ENCODE measurements at regions not wholly inside any gene's neighbourhood (a gene's known extent, or its start where the extent isn't known, plus 50 kb on each side); places are given as distances from the start of the nearest gene placed in this dataset.
A peak's percentile ranks its signal among the peaks of the same experiment; 100 is the strongest.

DNA sequence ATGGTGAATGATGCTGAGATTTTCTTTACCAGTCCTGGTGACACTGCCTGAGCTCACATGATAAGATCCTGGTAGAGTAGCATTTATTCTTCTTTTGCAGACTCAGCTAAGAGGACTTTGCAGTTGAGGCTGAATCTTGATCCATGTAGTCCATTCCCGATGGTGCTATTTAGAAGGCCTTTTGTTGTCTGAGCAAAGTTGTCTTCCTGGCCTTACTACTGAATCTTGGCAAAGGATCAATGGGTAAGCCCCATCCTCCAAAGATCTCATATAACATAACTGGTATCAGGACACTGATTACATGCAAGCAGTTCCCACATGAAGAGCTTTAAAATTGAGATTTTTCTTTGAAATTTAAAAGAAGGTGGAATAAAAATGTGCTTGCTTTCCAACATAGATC lies 291.6 kb downstream of the SOX4 start:
- Mint-ChIP-seq H3K27ac (no peak overlapping the region), H3K9me3 (ENCODE audit: low read depth) (peaks cover 9% of the 10 kb centered on the region), H3K27me3 (no peaks in the 10 kb centered on the region)

GRCh38 chr6:21885532-21886114 lies 292.1 kb downstream of the SOX4 start:
- H3K27ac Mint-ChIP-seq, result no peak overlapping the region
- peaks cover 4% of the 10 kb centered on the region for H3K9me3 Mint-ChIP-seq (ENCODE audit: low read depth)
- no peak overlapping the region for H3K4me3 Mint-ChIP-seq (ENCODE audit: low read depth)
- DNase-seq (ENCODE audit: low spot score, unreplicated experiment), result peak; percentile 19
- H3K36me3 Mint-ChIP-seq (ENCODE audit: insufficient read depth), result peaks cover 10% of the 10 kb centered on the region
- TF ChIP-seq, protein P1, sequence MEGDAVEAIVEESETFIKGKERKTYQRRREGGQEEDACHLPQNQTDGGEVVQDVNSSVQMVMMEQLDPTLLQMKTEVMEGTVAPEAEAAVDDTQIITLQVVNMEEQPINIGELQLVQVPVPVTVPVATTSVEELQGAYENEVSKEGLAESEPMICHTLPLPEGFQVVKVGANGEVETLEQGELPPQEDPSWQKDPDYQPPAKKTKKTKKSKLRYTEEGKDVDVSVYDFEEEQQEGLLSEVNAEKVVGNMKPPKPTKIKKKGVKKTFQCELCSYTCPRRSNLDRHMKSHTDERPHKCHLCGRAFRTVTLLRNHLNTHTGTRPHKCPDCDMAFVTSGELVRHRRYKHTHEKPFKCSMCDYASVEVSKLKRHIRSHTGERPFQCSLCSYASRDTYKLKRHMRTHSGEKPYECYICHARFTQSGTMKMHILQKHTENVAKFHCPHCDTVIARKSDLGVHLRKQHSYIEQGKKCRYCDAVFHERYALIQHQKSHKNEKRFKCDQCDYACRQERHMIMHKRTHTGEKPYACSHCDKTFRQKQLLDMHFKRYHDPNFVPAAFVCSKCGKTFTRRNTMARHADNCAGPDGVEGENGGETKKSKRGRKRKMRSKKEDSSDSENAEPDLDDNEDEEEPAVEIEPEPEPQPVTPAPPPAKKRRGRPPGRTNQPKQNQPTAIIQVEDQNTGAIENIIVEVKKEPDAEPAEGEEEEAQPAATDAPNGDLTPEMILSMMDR (IDR thresholded peaks at IDR 0.05; ENCODE audit: unreplicated experiment), result no peak
- peaks cover 12% of the 10 kb centered on the region for H3K4me1 Mint-ChIP-seq (ENCODE audit: low read depth)
- no peaks in the 10 kb centered on the region for H3K27me3 Mint-ChIP-seq

More for the DNA sequence above, 291.6 kb downstream of the SOX4 start:
- TF ChIP-seq, protein P1 (IDR thresholded peaks at IDR 0.05; ENCODE audit: unreplicated experiment), result no peak
- no peak overlapping the region for H3K4me3 Mint-ChIP-seq (ENCODE audit: low read depth)
- DNase-seq (ENCODE audit: low spot score, unreplicated experiment), result no peak
- H3K36me3 Mint-ChIP-seq (ENCODE audit: insufficient read depth), result peaks cover 13% of the 10 kb centered on the region
- H3K4me1 Mint-ChIP-seq (ENCODE audit: low read depth), result peaks cover 12% of the 10 kb centered on the region

- Mint-ChIP-seq H3K36me3 (ENCODE audit: insufficient read depth) (peaks cover 8% of the 10 kb centered on the region), H3K9me3 (ENCODE audit: low read depth) (no peaks in the 10 kb centered on the region), H3K4me3 (ENCODE audit: low read depth) (no peak overlapping the region), H3K4me1 (ENCODE audit: low read depth) (peaks cover 18% of the 10 kb centered on the region), H3K27ac (no peak overlapping the region), H3K27me3 (no peaks in the 10 kb centered on the region)
- TF ChIP-seq, protein P1 (IDR thresholded peaks at IDR 0.05; ENCODE audit: unreplicated experiment), result no peak
- no peak for DNase-seq (ENCODE audit: low spot score, unreplicated experiment)
Observed at GRCh38 chr6:21886542-21887151, 293.1 kb downstream of the SOX4 start.

GRCh38 chr6:21887231-21888185 lies 294.0 kb downstream of the SOX4 start:
- TF ChIP-seq, protein P1 (IDR thresholded peaks at IDR 0.05; ENCODE audit: unreplicated experiment), result no peak
- Mint-ChIP-seq H3K4me3 (ENCODE audit: low read depth) (no peak overlapping the region), H3K27ac (peak overlapping the region; percentile 62), H3K27me3 (no peaks in the 10 kb centered on the region), H3K4me1 (ENCODE audit: low read depth) (peaks cover 18% of the 10 kb centered on the region), H3K9me3 (ENCODE audit: low read depth) (no peaks in the 10 kb centered on the region), H3K36me3 (ENCODE audit: insufficient read depth) (peaks cover 8% of the 10 kb centered on the region)
- DNase-seq (ENCODE audit: low spot score, unreplicated experiment), result no peak

DNA sequence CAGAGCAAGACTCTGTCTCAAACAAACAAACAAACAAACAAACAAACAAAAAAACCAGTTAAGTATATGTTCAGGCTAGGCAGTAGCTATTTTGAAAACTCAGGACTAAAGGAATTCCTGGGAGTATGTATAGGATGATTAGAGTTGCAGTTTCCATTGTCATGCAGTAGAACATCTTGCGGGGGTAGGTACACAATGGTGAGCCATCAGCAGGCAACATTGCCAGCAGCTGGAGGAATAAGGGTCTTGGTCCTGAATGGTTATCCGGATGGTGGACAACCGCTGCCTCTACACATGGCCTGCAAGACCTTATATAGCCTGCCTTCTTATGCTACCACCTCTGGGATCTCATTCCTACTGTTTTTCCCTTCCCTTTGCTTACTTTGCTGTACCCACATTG lies 297.5 kb downstream of the SOX4 start:
- TF ChIP-seq, protein P1 (IDR thresholded peaks at IDR 0.05; ENCODE audit: unreplicated experiment), result no peak
- H3K27ac Mint-ChIP-seq, result peak overlapping the region; percentile 17
- no peaks in the 10 kb centered on the region for H3K27me3 Mint-ChIP-seq
- no peak overlapping the region for H3K4me3 Mint-ChIP-seq (ENCODE audit: low read depth)
- H3K36me3 Mint-ChIP-seq (ENCODE audit: insufficient read depth), result peaks cover 11% of the 10 kb centered on the region
- H3K9me3 Mint-ChIP-seq (ENCODE audit: low read depth), result no peaks in the 10 kb centered on the region
- peaks cover 28% of the 10 kb centered on the region for H3K4me1 Mint-ChIP-seq (ENCODE audit: low read depth)
- DNase-seq (ENCODE audit: low spot score, unreplicated experiment), result no peak
